Tibial artery (tissue), 4 donors: ENCODE measurements at regions not wholly inside any gene's neighbourhood (a gene's known extent, or its start where the extent isn't known, plus 50 kb on each side); places are given as distances from the start of the nearest gene placed in this dataset.

Experiments
- DNase-seq, 2 donors: peaks; one replicate each; pipeline ENCODE4 v3.0.0-alpha.2; 2019
- H3K27ac ChIP-seq, 2 donors: fragments of 200-600 bp; sonication (generic) in 1 of 2; 1 replicate in 1 of 2; 2 replicates in 1 of 2; pipeline ENCODE4 v1.5.1; 2018 to 2019; ENCODE audit warnings: mild to moderate bottlenecking in 1 of 2
- H3K27me3 ChIP-seq, 2 donors: fragments of 200-600 bp; sonication (generic) in 1 of 2; one replicate each; pipeline versions ENCODE4 v1.5.1 to v1.6.0; 2016 to 2019
- H3K36me3 ChIP-seq, 3 donors: fragments of 200-600 bp; sonication (generic) in 2 of 3; one replicate each; pipeline ENCODE4 v1.5.1; 2016 to 2019; ENCODE audit warnings: mild to moderate bottlenecking in 2 of 3
- H3K4me1 ChIP-seq, 4 donors: fragments of 200-600 bp; sonication (generic) in 2 of 4; 1 replicate in 3 of 4; 2 replicates in 1 of 4; pipeline ENCODE4 v1.5.1; 2016 to 2019
- H3K4me3 ChIP-seq, 2 donors: fragments of 200-600 bp; sonication (generic) in 1 of 2; 1 replicate in 1 of 2; 2 replicates in 1 of 2; pipeline ENCODE4 v1.5.1; 2018 to 2019; ENCODE audit warnings: mild to moderate bottlenecking in 2 of 2
- H3K9me3 ChIP-seq, 3 donors: fragments of 200-600 bp; sonication (generic) in 1 of 3; one replicate each; pipeline ENCODE4 v1.5.1; 2016 to 2019
- intact Hi-C: fragments of 100-400 bp; cut with DNase I; formaldehyde crosslinking; loops from one replicate; pipeline ENCODE4 v1.15.0; 2023; ENCODE audit warnings: low total_unique reads
- TF ChIP-seq, protein P1 (sequence below), 2 experiments: fragments of 200-600 bp in 1 of 2; fragments of 450-650 bp in 1 of 2; IDR thresholded peaks; one replicate each; pipeline ENCODE4 v1.5.1; 2017 to 2019; ENCODE audit warnings: antibody characterized with exemption in 2 of 2, mild to moderate bottlenecking in 1 of 2, moderate library complexity in 1 of 2

DNA sequence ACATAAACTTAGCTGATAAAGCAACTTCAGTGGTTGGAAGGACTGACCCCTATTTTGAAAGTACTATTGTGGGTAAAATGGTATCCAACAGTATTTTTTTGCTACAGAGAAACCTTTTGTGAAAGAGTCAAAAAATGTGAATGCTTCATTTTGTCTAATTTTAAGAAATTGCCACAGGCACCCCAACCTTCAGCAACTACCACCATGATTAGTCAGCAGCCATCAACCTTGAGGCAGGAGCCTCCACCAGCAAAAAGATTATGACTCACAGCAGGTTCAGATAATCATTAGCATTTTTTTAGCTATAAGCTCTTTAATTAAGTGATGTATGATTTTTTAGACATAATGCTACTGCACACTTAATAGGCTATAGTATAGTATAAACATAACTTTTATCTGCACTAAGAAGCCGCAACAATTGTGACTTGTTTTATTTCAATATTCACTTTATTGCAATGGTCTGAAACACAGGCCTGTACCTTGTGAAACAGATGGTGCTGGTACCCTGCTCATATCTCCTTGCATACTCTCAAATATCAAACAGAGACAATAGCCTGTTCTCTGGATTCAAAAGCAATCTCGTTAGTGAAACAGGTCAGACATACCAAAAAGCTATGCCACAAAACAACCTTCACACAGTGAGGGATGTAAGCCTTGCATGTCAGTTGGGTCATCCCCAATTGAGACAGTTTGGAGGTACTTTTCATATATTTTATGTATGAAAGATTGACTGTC lies 261.2 kb upstream of the FAM174A start:
- intact Hi-C loops: no loop called here
- TF ChIP-seq, protein P1, sequence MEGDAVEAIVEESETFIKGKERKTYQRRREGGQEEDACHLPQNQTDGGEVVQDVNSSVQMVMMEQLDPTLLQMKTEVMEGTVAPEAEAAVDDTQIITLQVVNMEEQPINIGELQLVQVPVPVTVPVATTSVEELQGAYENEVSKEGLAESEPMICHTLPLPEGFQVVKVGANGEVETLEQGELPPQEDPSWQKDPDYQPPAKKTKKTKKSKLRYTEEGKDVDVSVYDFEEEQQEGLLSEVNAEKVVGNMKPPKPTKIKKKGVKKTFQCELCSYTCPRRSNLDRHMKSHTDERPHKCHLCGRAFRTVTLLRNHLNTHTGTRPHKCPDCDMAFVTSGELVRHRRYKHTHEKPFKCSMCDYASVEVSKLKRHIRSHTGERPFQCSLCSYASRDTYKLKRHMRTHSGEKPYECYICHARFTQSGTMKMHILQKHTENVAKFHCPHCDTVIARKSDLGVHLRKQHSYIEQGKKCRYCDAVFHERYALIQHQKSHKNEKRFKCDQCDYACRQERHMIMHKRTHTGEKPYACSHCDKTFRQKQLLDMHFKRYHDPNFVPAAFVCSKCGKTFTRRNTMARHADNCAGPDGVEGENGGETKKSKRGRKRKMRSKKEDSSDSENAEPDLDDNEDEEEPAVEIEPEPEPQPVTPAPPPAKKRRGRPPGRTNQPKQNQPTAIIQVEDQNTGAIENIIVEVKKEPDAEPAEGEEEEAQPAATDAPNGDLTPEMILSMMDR (IDR thresholded peaks at IDR 0.05): no peak
- Histone ChIP-seq H3K36me3 (no peaks in the 10 kb centered on the region), H3K4me1 (peaks cover 0 to 7% (median 0%) of the 10 kb centered on the region in 4 donors), H3K27ac (no peak overlapping the region), H3K9me3 (no peaks in the 10 kb centered on the region), H3K27me3 (no peaks in the 10 kb centered on the region), H3K4me3 (no peak overlapping the region)
- no peak for DNase-seq

DNA sequence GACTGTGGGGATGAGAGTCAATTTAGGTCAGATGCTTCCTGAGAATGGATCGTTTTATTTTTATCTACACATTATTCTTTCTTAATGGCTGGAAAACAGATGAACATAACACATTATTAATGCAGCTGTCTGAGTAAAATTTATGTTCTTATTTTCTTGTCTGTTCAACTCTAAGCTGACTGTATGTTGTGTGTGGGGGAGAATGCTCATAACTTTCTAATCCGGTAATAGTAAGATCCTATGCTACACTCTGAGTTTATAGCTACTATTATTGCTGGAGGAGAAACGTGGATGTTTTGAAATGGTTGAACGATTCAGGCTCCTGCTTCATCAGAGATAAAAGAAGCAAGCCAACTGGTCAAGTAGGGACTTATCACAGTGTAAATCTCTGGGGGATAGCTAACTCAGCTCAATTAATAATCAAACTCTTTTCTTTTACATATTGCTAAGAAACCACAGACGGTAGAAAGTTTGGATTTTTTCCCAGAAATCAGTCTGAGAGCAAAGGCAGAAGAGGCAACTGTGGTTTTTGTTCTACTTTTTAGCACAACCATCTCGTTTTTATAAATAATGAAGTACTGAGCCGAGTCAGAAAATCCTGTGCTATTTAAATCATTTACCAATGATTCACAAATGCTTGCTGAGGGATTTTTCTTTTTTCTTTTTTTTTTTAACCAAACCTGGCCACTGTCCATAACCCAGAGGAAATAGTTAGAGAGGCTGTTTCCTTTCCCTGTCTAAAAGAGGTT lies 265.0 kb upstream of the FAM174A start:
- no peaks in the 10 kb centered on the region for H3K27me3 ChIP-seq
- no peak for DNase-seq
- no peak overlapping the region for H3K4me3 ChIP-seq
- intact Hi-C loops: no loop called here
- H3K36me3 ChIP-seq: no peaks in the 10 kb centered on the region
- peaks cover 0 to 7% (median 0%) of the 10 kb centered on the region in 4 donors for H3K4me1 ChIP-seq
- H3K27ac ChIP-seq: no peak overlapping the region
- no peaks in the 10 kb centered on the region for H3K9me3 ChIP-seq
- TF ChIP-seq, protein P1 (IDR thresholded peaks at IDR 0.05): no peak

DNA sequence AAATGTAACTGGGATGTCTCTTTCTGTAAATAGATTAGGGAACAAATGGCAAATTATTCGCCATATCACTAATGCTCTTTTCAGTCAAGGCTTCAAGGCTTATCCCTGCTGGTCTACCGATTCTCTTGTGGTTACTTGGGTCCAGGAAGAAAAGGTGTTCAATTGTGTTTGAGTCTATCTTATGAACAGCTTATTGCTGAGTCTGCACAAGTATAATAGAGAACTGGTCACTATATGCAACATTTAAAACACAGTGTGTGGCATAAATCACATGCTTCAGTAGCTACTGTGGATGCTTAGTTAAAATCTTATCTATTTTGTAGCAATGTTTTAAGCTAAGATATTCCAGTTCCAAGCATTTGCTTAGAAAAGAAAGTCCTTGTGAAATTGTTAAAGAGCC lies 274.2 kb upstream of the FAM174A start:
- no peaks in the 10 kb centered on the region for H3K4me1 ChIP-seq
- intact Hi-C loops: no loop called here
- no peak overlapping the region for H3K27ac ChIP-seq
- TF ChIP-seq, protein P1 (IDR thresholded peaks at IDR 0.05): no peak
- H3K4me3 ChIP-seq: no peak overlapping the region
- no peaks in the 10 kb centered on the region for H3K27me3 ChIP-seq
- no peaks in the 10 kb centered on the region for H3K9me3 ChIP-seq
- no peak for DNase-seq
- H3K36me3 ChIP-seq: no peaks in the 10 kb centered on the region

DNA sequence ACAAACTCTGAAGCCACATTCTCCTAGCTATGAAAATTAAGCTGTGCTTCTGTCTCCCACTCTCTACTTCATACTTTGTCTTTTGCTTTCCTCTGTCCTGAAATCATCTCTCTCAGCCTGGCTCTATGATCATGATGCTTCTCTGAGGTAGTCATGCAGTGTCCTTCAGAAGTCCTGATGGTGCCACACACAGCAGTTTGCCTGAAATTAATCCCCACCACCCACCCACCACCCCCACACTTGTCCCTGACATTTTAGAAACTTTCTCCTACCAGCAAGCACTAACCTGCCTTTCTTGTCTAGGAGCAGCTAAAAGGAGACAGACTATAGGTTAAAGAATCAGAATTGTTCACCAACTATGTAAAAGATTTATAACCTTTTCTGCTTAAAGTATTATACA lies 282.2 kb upstream of the FAM174A start:
- intact Hi-C loops: no loop called here
- no peak for DNase-seq
- no peaks in the 10 kb centered on the region for H3K27me3 ChIP-seq
- H3K9me3 ChIP-seq: no peaks in the 10 kb centered on the region
- no peak overlapping the region for H3K27ac ChIP-seq
- no peak overlapping the region for H3K4me3 ChIP-seq
- no peaks in the 10 kb centered on the region for H3K36me3 ChIP-seq
- TF ChIP-seq, protein P1 (IDR thresholded peaks at IDR 0.05): no peak
- H3K4me1 ChIP-seq: no peaks in the 10 kb centered on the region

DNA sequence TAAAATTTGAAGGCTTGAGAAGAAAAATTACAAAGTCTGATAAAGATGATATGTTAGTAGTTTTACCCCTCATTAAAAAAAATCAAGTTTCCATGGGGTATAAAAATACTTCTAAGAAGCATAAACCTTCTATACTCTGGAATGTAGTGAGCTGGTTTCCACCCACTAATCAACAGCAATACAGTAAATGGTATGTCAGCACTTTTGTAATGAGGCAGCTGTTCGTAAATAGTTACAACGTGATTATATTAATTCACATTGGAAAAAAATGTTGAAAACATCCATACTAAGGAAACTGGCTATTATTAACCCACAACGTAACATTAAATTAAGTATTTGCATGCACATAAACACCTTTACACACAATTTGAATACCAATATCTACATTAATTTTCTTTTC lies 283.1 kb upstream of the FAM174A start:
- no peaks in the 10 kb centered on the region for H3K9me3 ChIP-seq
- H3K4me3 ChIP-seq: no peak overlapping the region
- no peaks in the 10 kb centered on the region for H3K4me1 ChIP-seq
- no peaks in the 10 kb centered on the region for H3K36me3 ChIP-seq
- TF ChIP-seq, protein P1 (IDR thresholded peaks at IDR 0.05): no peak
- H3K27me3 ChIP-seq: no peaks in the 10 kb centered on the region
- no peak overlapping the region for H3K27ac ChIP-seq
- intact Hi-C loops: no loop called here
- DNase-seq: no peak
